ENCODE measurements at regions not wholly inside any gene's neighbourhood (a gene's known extent, or its start where the extent isn't known, plus 50 kb on each side); places are given as distances from the start of the nearest gene placed in this dataset.
A peak's percentile ranks its signal among the peaks of the same experiment; 100 is the strongest.

- TF ChIP-seq CTCF (conservative IDR thresholded peaks at IDR 0.05), result peak; percentile 67
- H3K27me3 Mint-ChIP-seq (ENCODE audit: insufficient read depth), result no peaks in the 10 kb centered on the region
- Histone ChIP-seq H3K9ac (ENCODE audit: extremely low read depth, low read length, poor library complexity, severe bottlenecking) (no peak overlapping the region), H3K27ac (ENCODE audit: low read depth, low read length) (no peak overlapping the region), H3K36me3 (ENCODE audit: control insufficient read depth, insufficient read depth, low read length) (no peaks in the 10 kb centered on the region), H3K9me3 (ENCODE audit: control insufficient read depth, low read length) (no peaks in the 10 kb centered on the region), H3K27me3 (ENCODE audit: control insufficient read depth, insufficient read depth, low read length, poor library complexity, severe bottlenecking) (no peaks in the 10 kb centered on the region), H3K4me1 (ENCODE audit: control insufficient read depth, insufficient read depth, low read length) (no peaks in the 10 kb centered on the region), H3K4me3 (ENCODE audit: low read length) (no peak overlapping the region)
- H3K4me3 Mint-ChIP-seq, result peak overlapping the region; percentile 10
- peaks cover 10% of the 10 kb centered on the region for H3K4me1 Mint-ChIP-seq
- peak overlapping the region; percentile 31 for H3K27ac Mint-ChIP-seq
- H3K36me3 Mint-ChIP-seq (ENCODE audit: low read depth), result no peaks in the 10 kb centered on the region
- H3K9me3 Mint-ChIP-seq, result no peaks in the 10 kb centered on the region
- DNase-seq, result peak; percentile 83
- 0 to 20% methylated on average over 1 to 5 of the region's 5 CpGs for WGBS, 2 experiments (ENCODE audit: insufficient coverage in 1 of 2, insufficient read length in 1 of 2)
These were observed 59.3 kb upstream of the STMND1 start for GRCh38 chr6:17042422-17043147.

- H3K4me3 ChIP-seq (ENCODE audit: low read length), result no peak overlapping the region
- no peak overlapping the region for H3K9ac ChIP-seq (ENCODE audit: extremely low read depth, low read length, poor library complexity, severe bottlenecking)
- Mint-ChIP-seq H3K27me3 (ENCODE audit: insufficient read depth) (peaks cover 6% of the 10 kb centered on the region), H3K27ac (no peak overlapping the region), H3K4me3 (no peak overlapping the region), H3K36me3 (ENCODE audit: low read depth) (no peaks in the 10 kb centered on the region), H3K4me1 (peaks cover 10% of the 10 kb centered on the region), H3K9me3 (no peaks in the 10 kb centered on the region)
- DNase-seq, result no peak
- no peaks in the 10 kb centered on the region for H3K9me3 ChIP-seq (ENCODE audit: control insufficient read depth, low read length)
- WGBS, 2 experiments (ENCODE audit: insufficient coverage in 1 of 2, insufficient read length in 1 of 2), result 93 to 100% methylated on average over 1 to 4 of the region's 4 CpGs
- no peaks in the 10 kb centered on the region for H3K36me3 ChIP-seq (ENCODE audit: control insufficient read depth, insufficient read depth, low read length)
- TF ChIP-seq CTCF (conservative IDR thresholded peaks at IDR 0.05), result no peak
- H3K27ac ChIP-seq (ENCODE audit: low read depth, low read length), result no peak overlapping the region
- no peaks in the 10 kb centered on the region for H3K4me1 ChIP-seq (ENCODE audit: control insufficient read depth, insufficient read depth, low read length)
- no peaks in the 10 kb centered on the region for H3K27me3 ChIP-seq (ENCODE audit: control insufficient read depth, insufficient read depth, low read length, poor library complexity, severe bottlenecking)
These were observed 62.6 kb upstream of the STMND1 start for GRCh38 chr6:17039266-17039665.

- Histone ChIP-seq H3K4me3 (ENCODE audit: low read length) (no peak overlapping the region), H3K27ac (ENCODE audit: low read depth, low read length) (no peak overlapping the region), H3K9ac (ENCODE audit: extremely low read depth, low read length, poor library complexity, severe bottlenecking) (no peak overlapping the region), H3K4me1 (ENCODE audit: control insufficient read depth, insufficient read depth, low read length) (no peaks in the 10 kb centered on the region), H3K36me3 (ENCODE audit: control insufficient read depth, insufficient read depth, low read length) (no peaks in the 10 kb centered on the region), H3K27me3 (ENCODE audit: control insufficient read depth, insufficient read depth, low read length, poor library complexity, severe bottlenecking) (no peaks in the 10 kb centered on the region), H3K9me3 (ENCODE audit: control insufficient read depth, low read length) (no peaks in the 10 kb centered on the region)
- H3K36me3 Mint-ChIP-seq (ENCODE audit: low read depth), result no peaks in the 10 kb centered on the region
- no peak overlapping the region for H3K27ac Mint-ChIP-seq
- no peaks in the 10 kb centered on the region for H3K9me3 Mint-ChIP-seq
- WGBS, 2 experiments (ENCODE audit: insufficient coverage in 1 of 2, insufficient read length in 1 of 2), result no CpG with 5 or more reads among the region's 2 CpGs
- H3K4me1 Mint-ChIP-seq, result peaks cover 10% of the 10 kb centered on the region
- no peak overlapping the region for H3K4me3 Mint-ChIP-seq
- no peak for DNase-seq
- H3K27me3 Mint-ChIP-seq (ENCODE audit: insufficient read depth), result peaks cover 6% of the 10 kb centered on the region
- no peak for TF ChIP-seq CTCF (conservative IDR thresholded peaks at IDR 0.05)
These were observed 63.5 kb upstream of the STMND1 start for GRCh38 chr6:17038316-17038715.
